ENCODE measurements at regions not wholly inside any gene's neighbourhood (a gene's known extent, or its start where the extent isn't known, plus 50 kb on each side); places are given as distances from the start of the nearest gene placed in this dataset.

DNA sequence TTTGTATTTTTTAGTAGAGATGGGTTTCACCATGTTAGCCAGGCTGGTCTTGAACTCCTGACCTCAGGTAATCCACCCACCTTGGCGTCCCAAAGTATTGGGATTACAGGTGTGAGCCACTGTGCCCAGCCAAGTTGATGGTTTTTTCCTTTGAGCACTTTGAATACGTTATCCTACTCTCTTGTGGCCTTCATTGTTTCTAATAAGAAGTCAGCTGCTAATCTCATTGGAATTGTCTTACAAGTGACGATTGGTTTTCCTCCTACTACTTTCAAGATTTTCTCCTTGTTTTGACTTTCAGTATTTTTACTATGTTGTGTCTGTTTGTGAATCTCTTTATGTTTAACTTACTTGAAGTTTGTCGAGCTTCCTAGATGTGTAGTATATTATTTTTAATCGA lies 88.5 kb downstream of the TMEM200C start:
- TF ChIP-seq, protein P1, sequence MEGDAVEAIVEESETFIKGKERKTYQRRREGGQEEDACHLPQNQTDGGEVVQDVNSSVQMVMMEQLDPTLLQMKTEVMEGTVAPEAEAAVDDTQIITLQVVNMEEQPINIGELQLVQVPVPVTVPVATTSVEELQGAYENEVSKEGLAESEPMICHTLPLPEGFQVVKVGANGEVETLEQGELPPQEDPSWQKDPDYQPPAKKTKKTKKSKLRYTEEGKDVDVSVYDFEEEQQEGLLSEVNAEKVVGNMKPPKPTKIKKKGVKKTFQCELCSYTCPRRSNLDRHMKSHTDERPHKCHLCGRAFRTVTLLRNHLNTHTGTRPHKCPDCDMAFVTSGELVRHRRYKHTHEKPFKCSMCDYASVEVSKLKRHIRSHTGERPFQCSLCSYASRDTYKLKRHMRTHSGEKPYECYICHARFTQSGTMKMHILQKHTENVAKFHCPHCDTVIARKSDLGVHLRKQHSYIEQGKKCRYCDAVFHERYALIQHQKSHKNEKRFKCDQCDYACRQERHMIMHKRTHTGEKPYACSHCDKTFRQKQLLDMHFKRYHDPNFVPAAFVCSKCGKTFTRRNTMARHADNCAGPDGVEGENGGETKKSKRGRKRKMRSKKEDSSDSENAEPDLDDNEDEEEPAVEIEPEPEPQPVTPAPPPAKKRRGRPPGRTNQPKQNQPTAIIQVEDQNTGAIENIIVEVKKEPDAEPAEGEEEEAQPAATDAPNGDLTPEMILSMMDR (IDR thresholded peaks at IDR 0.05): no peak
- TF ChIP-seq EP300 (IDR thresholded peaks at IDR 0.05): no peak

Data from ovary (tissue), 3 donors.